ENCODE measurements at regions not wholly inside any gene's neighbourhood (a gene's known extent, or its start where the extent isn't known, plus 50 kb on each side); places are given as distances from the start of the nearest gene placed in this dataset.
"Not testable (repeated sequence)": the region's sequence is repeated elsewhere in the genome, so short reads cannot be mapped to it uniquely, and the experiment has no call there.

GRCh38 chr6:19713984-19714383, 123.2 kb upstream of the ID4 start:
- DNase-seq, result no peak

DNA sequence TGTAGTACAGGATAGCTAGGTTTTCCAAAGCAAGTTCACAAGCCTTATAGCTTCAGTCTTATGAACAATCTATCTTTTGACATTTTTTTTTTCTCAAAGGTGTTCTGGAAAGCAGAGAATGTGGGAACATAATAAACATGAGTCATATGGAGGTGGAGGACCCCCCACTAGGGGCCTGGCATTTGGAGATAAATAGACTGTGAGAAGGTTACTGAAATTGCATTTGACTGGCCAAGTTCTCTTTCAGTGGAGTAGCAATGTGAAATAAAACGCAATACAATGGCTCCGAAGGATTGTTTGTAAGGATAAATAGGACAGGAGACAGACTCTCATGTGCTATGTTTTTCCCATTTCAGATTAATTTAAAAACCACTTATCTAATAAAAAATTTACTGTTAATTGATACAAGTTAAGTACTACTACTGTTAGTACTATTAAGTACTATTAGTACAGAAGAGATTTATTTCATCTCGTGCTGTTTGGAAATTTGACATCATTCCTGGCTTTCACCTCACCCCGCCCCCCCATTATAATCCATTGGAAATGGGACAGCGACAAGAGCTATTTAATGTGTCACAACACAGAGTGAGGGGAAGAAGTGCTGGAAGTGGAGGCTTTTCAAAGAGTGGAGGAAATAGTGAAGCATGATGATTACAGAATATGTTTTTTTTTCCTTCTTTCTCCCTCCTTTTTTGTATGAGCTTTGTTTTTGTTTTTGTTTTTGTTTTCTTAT, 122.6 kb upstream of the ID4 start:
- no peak for DNase-seq

- DNase-seq, result no peak
Observed at GRCh38 chr6:19715167-19715551, 122.0 kb upstream of the ID4 start.

DNA sequence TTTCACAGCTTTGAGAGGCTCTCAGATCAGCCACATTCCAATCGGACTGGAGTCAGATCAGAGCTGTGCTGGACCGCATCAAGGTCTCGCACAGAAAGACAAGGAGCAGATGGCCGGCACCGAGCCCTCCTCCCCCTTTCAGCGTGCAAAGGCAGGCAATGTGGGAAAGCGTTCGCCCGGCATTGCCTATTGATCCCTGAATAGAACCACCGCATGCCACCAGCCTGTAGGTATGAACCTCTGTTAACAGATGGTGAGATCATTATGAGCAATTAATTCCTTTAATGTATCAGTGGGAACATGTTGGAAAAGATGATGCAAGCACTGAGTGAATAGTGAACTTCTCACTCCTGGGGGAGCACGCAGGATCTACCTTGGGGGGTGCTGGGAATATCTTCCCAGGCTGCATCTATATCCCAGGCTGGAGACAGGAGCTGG, 117.5 kb upstream of the ID4 start:
- DNase-seq, result no peak

DNA sequence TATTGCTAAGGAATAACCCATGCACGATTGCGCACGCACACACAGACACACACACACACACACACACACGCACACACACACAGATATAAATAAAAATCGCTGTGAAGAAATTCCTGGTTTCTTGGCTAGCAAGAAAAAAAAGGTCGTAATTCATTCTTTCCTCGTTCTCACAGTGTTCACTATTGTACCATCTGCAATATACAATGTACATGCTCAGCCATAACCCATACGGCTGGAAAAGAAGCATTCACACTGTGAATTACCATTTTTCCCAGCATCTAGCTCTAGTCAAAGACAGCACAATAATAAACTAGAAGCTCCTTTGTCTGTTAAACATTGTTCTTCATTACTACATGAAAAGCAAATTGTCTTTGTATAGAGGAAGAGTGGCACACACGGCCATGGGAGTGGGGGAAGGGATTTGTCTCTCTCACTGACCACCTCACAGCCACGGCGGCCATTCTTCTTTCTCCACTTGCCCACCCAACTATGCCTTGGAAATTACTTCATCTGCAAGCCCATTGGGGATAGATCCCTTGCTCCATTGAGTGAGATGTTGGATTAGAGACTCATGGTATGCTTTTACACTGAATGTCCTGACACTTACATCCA, 115.3 kb upstream of the ID4 start:
- DNase-seq, result no peak

DNA sequence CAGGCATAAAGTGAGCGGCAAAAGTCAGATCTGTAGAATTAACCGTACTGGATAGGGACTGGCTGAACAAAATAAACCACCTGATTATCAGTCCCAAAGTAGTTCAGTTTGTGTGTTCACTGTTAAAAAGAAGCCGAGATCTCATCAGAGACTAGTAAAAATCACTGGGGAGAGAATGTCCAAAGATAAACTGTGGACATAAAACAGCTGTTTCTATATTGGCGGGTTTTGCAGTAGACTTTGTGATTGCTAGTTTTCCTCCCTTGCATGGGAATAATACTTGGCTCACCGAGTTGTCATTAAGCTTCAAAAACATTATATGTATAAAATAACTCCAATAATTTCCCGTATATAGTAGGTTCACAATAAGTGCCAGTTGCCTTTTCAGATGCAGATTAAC, 114.2 kb upstream of the ID4 start:
- DNase-seq, result no peak

- DNase-seq, result no peak
Observed at GRCh38 chr6:19723545-19723944, 113.6 kb upstream of the ID4 start.

DNA sequence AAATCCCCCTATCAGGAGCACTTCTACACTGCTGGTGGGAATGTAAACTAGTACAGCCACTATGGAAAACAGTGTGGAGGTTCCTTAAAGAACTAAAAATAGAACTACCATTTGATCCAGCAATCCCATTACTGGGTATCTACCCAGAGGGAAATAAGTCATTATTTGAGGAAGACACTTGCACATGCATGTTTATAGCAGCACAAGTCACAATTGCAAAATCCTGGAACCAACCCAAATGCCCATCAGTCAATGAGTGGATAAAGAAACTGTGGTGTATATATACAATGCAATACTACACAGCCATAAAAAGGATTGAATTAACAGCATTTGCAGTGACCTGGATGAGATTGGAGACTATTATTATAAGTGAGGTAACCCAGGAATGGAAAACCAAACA, 111.7 kb upstream of the ID4 start:
- not testable (repeated sequence) for DNase-seq

DNA sequence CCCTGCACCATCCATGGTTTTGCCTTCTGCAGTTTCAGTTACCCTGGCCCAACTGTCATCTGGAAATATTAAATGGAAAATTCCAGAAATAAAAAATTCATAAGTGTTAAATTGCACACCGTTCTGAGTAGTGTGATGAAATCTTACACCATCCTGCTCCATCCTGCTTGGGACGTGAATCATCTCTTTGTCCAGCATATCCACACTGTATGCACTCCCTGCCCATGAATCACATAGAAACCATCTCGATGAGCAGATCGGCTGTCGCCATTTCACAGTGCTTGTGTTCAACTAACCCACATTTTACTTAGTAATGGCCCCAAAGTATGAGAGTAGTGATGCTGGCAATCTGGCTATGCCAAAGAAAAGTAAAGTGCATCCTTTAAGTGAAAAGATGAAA, 105.9 kb upstream of the ID4 start:
- DNase-seq, result no peak

GRCh38 chr6:19734061-19734460, 103.1 kb upstream of the ID4 start:
- DNase-seq, result no peak

GRCh38 chr6:19734519-19734918, 102.7 kb upstream of the ID4 start:
- no peak for DNase-seq

DNA sequence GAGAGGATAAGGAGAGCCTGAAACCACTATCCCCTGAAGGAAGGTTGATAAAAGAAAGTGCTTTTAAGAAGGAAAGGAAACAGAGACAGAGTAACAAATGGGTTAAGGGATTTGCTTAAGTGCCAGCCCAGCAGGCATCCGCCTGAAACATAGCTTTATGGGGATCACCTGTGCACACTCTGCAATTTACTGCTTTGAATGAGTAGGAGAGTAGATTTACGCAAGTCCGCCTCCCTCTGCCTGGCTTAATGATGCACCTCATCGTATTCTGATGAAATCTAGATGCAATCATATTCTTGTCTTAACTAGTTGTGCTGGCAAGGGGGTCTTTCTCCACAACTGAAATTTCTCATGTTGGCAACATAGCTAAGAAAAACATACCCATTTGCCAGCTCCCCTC, 101.1 kb upstream of the ID4 start:
- DNase-seq, result no peak

- no peak for DNase-seq
Observed at GRCh38 chr6:19738010-19738409, 99.2 kb upstream of the ID4 start.

GRCh38 chr6:19749722-19750121, 87.4 kb upstream of the ID4 start:
- DNase-seq, result no peak

GRCh38 chr6:19752746-19753145, 84.4 kb upstream of the ID4 start:
- no peak for DNase-seq

GRCh38 chr6:19753826-19754225, 83.3 kb upstream of the ID4 start:
- no peak for DNase-seq

DNA sequence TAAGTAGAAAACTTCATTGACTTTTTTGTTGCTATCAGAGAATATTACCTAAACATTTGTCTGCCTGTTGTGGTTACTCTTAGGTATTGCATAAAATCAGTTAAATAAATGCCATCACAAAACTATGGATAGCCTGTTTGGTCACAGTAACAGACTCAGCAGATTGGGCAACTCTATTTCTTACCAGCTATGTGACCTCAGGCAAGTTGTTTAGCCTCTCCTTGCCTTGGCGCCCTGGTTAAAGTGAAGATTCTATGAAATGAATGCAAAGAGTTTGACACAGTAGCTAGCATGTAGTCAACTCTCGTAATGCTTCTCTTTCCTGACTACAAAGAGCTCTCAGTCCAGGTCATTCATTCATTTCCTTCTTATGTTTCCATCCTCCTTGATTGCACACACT, 82.5 kb upstream of the ID4 start:
- DNase-seq, result no peak

DNA sequence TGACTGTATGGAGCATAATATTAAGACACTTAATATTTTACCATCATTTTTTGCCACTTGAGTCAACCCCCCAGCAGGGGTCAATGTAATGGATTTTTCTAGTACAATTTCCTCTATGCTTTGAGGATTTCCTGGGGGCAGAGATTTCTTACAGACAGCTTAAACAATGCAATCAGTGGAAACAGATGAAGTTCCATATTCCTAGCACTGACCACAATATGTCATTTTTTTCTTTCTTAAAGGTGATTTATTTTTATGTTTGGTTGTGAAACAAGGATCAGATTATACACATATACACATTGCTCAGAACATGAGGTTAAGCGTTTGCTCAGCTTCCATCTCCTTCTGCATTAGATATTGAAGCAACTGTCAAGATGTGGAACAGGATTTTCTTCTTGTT, 82.0 kb upstream of the ID4 start:
- DNase-seq, result no peak

GRCh38 chr6:19757036-19757435, 80.1 kb upstream of the ID4 start:
- DNase-seq, result no peak

DNA sequence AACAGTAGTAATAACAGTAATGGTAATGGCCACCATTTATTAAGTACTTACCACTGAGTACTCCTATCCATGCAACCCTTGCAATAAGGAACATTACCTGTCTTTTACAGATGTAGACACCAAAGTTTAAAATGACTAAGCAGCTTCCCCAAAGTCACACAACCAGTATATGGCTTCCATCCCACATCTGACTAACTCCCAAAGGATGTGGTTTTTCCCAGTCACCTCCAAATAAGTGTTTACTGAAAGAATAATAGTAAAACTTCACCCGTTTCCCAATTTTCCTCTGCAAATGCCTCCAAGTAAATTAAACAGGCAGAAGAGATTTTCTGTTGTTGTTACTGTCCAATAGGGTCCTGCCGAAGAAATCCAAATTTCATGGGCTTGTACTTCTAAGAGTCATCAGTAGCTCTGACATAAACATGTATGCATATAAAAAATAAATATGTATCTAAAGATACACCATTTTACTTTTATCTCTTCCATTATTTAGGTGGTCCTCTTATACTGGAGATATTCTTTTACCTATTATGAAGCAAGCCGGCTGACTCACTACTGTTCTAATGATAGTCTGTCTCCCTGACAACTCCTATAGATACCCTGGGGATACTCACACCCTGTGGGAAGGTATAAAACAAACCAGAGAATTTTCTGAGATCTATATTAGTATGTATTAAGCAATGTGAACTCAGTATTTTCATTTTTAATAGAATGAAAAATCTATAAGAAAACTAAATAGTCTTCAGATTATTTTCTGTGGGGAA, 77.9 kb upstream of the ID4 start:
- DNase-seq, result no peak

DNA sequence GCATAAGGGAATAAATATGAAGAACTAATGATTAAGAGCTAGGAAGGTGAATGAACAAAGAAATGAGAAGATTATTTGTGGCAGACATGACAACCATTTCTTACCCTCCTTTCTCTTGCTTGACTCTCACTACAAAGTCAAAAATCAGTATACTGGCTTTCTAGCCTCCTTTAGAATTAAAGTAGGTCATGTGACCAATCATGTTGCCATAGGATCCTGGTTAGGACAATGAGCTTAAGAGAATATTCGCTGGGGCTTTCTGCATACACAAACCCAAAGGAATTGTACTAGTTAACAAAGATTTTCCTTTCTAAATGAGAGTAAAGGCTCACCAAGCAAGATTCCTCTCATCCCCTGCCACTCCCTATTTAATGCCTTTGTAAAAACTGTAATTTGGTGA, 76.0 kb upstream of the ID4 start:
- no peak for DNase-seq

DNA sequence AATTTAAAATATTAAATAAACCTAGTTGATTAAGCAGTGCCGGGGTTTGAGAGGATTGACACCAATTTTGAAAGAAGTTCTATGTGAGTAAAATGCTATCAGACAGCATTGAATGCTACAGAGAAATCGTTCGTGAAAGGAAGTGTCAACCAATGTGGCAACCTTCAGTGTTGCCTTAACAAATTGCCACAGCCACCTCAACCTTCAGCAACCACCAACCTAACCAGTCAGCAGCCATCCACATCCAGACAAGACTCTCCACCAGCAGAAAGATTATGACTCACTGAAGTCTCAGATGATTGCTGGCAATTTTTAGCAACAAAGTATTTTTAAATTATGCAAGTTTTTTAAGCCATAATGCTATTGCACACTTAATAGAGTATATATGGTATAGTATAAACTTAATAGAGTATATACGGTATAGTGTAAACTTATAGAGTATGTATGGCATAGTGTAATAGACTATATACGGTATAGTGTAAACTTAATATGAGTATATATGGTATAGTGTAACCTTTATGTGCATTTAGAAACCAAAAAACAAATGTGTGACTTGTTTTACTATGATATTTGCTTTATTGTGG, 65.3 kb upstream of the ID4 start:
- DNase-seq, result no peak

GRCh38 chr6:19772891-19773290, 64.3 kb upstream of the ID4 start:
- no peak for DNase-seq

DNA sequence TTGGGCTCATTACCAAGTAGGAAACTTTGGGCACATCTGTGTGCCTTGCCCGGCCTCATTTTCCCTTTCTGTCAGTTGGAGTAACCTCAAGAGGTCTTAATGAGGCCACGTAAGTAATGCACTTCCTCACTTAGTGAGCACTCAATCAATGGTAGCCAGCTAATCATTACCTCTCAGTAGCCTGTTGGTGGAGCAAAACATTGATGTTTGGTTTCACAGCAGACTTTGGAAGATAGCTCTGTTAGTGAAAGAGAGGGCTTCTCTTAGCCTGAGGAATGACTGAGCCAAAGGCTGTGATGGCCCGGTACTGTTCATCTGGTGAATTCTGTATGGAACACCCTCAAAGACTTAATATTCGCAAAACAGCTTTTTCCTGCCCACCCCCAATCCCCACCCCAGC, 55.9 kb upstream of the ID4 start:
- DNase-seq, result no peak
